ENCODE measurements at regions not wholly inside any gene's neighbourhood (a gene's known extent, or its start where the extent isn't known, plus 50 kb on each side); places are given as distances from the start of the nearest gene placed in this dataset.

GRCh38 chr16:72444696-72445095 is 272.7 kb upstream of the PMFBP1 start:
- DNase-seq: peak; percentile 51

- DNase-seq: no peak
Observed at GRCh38 chr16:72443809-72444208, 271.9 kb upstream of the PMFBP1 start.

GRCh38 chr16:72442385-72443158 is 270.6 kb upstream of the PMFBP1 start:
- DNase-seq: no peak

GRCh38 chr16:72437891-72438290 is 265.9 kb upstream of the PMFBP1 start:
- DNase-seq: no peak

- DNase-seq: no peak
Observed at GRCh38 chr16:72434159-72434558, 262.2 kb upstream of the PMFBP1 start.

- no peak for DNase-seq
Observed at GRCh38 chr16:72430121-72430520, 258.2 kb upstream of the PMFBP1 start.

GRCh38 chr16:72429671-72430081 is 257.7 kb upstream of the PMFBP1 start:
- no peak for DNase-seq

- DNase-seq: no peak
Observed at GRCh38 chr16:72428681-72429376, 256.9 kb upstream of the PMFBP1 start.

GRCh38 chr16:72427783-72428331 is 255.9 kb upstream of the PMFBP1 start:
- no peak for DNase-seq

- no peak for DNase-seq
Observed at GRCh38 chr16:72427051-72427782, 255.3 kb upstream of the PMFBP1 start.

GRCh38 chr16:72426386-72426785 is 254.4 kb upstream of the PMFBP1 start:
- no peak for DNase-seq

- DNase-seq: no peak
Observed at GRCh38 chr16:72425571-72426341, 253.8 kb upstream of the PMFBP1 start.

GRCh38 chr16:72424757-72425156 is 252.8 kb upstream of the PMFBP1 start:
- no peak for DNase-seq

- no peak for DNase-seq
Observed at GRCh38 chr16:72422308-72422897, 250.4 kb upstream of the PMFBP1 start.

- DNase-seq: no peak
Observed at GRCh38 chr16:72419638-72420037, 247.7 kb upstream of the PMFBP1 start.

GRCh38 chr16:72415379-72415778 is 243.4 kb upstream of the PMFBP1 start:
- DNase-seq: no peak

- DNase-seq: no peak
Observed at GRCh38 chr16:72410492-72410891, 238.5 kb upstream of the PMFBP1 start.

- no peak for DNase-seq
Observed at GRCh38 chr16:72409423-72409822, 237.5 kb upstream of the PMFBP1 start.

- DNase-seq: no peak
Observed at GRCh38 chr16:72406390-72406789, 234.4 kb upstream of the PMFBP1 start.

- DNase-seq: no peak
Observed at GRCh38 chr16:72404299-72404698, 232.3 kb upstream of the PMFBP1 start.

GRCh38 chr16:72401084-72401361 is 229.1 kb upstream of the PMFBP1 start:
- DNase-seq: no peak

- peak; percentile 67 for DNase-seq
Observed at GRCh38 chr16:72400257-72401083, 228.5 kb upstream of the PMFBP1 start.
